Middle frontal gyrus (tissue), 1 donor: ENCODE measurements at regions not wholly inside any gene's neighbourhood (a gene's known extent, or its start where the extent isn't known, plus 50 kb on each side); places are given as distances from the start of the nearest gene placed in this dataset.
"Not testable (repeated sequence)": the region's sequence is repeated elsewhere in the genome, so short reads cannot be mapped to it uniquely, and the experiment has no call there.

Source experiments
- DNase-seq: peaks from one replicate; pipeline ENCODE4 v3.0.0-alpha.2; 2015; ENCODE audit warnings: low spot score; ENCODE audit errors: extremely low spot score

DNA sequence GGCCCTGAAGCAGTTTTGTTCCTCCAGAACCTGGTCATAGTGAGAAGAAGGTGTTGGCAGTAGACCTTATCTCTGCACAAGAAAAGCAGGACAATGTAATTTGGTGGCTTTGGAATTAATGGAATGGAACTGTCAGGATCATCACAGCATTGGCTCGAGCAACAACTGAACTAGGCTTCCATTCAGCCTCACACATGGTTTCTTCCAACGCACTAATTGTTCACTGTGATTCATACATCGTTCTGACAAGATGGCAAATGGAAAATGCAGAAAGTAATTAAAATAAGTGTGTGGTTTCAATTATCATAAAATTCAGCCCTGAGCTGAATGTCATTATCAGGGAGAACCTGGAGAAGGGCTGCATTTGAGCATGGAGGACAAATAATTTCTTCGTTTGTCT, 80.6 kb downstream of the MFSD1 start:
- no peak for DNase-seq

DNA sequence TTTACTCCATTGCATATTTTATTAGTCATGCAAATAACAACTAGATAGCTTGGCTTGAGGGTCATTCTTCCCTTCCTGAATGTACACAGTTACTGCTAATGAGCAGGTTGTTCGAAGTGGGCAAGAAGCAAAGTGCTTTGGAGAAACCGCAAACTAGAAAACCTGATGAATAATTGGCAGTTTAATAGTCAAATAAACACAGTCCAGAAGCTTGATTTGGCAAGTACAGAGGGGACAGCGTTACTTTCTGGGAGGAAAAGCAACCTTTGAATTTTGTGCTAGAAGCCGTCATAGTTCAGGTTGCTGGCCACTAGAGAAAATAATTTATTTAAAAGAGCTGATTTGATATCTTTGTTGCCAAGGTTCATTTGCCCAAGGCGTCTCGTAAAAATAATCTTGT, 94.9 kb downstream of the MFSD1 start:
- DNase-seq: no peak

DNA sequence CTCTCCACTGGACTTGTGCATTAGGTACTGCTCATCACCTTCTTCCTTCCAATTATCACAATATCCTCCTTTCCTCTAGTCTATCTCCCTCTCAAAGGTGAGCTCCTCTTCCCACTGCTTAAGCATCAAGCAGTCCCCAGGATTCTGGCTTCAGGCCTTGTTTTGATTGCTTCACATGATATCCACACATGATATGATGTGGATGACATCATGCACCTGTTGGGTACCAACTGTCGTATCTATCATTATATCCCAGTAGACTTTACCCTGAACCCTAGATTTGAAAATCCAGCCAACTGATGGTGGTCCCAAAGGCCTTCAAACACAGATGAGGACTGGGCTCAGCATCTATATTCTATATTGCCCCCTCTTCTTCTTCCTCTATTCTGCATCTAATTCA, 104.9 kb downstream of the MFSD1 start:
- no peak for DNase-seq

DNA sequence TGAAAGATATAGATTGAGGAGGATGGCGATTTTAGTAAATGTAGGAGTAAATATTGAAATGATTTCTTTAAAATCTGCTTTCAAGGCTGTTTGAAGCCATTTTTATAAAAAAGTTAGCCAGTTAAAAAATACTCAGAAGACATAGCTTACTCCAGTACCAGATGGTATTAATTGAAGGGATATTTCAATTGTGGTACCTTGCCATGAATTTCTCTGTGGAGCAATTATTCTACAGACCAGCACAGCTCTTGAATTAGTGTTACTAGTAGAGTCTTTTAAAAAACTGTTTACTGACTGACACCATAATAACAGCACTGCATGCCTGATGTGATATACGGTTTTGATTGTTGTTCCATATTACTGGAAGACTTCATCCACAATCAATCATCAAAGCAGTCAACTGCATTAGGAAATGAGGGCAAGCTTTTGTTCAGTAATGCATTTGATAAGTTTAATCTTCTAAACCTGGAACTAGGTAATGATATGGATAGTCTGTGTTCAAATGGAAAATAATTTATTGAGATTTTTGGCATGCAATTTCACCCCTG, 106.4 kb downstream of the MFSD1 start:
- no peak for DNase-seq

DNA sequence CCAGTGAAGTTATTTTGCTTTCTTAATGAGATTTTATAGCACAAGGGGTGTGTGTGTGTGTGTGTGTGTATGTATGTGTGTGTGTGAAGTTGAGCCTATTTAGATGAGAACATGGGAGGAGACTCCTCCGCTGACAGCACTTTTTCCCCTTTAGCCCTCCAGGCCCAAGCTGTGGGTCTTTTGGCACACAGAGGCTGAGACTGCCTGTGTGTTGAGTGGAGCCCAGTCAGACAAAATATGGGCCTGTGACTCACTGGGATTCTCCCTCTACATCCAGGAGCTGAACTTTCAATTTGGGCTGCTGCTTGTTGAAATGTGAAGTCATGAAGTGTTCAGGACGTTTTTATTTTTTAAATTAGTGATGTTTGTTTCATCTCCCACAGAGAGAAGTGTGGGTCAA, 108.0 kb downstream of the MFSD1 start:
- DNase-seq: no peak

DNA sequence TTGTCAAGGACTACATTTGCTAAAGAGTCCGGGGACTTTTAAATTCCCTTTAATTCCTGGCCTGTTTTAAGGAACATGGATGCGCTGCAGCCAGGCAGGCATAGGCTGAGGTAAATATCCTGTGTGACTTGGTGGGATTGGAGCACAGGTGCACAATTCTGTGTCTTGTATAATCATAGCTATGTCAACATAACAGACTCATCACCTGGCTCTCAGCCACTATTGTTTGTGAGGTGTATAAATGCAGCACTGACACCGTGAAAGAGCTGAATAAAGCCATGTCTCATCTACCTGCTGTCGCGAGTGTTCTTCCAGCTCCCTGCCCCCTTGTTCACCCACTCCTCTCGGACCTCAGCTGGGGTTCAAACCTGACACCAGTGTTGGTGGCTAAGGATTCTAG, 109.7 kb downstream of the MFSD1 start:
- no peak for DNase-seq

DNA sequence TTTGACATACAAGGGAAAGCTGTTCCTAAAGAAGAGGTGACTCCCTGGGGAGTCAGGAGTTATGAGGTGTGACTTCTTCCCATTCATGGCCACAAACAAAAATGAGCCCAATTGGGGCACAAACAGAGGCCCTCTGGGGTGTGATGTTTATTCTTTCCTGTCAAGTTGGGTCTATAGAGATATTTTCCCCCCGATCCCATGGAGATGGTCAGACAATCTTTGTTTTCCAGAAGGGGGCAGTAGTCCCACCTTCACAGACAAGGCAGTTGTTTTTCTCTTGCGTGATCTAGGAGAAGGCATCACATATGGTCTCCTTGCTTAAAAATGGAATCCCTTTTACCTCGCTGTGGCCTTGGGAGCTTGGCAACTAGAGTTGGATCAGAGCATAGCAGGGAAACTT, 110.3 kb downstream of the MFSD1 start:
- DNase-seq: no peak

DNA sequence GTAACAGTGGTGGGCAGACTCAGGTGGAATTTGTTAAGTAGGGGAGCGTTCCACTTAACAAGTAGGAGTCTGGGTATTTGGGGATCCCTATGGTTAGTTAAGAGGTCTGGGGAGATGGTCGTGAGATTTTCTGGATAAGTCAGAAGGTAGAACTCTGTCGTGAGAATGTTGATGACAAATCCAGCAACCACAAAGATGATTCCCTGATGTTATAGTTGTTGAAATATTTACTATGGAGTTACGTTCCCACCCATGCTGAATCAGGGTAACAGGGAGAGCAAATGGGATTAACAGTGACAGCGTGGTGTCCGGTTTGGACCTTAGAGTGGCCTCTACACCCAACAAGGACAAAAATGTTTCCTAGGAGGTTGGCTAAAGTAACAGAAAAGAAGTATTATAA, 110.8 kb downstream of the MFSD1 start:
- DNase-seq: no peak

DNA sequence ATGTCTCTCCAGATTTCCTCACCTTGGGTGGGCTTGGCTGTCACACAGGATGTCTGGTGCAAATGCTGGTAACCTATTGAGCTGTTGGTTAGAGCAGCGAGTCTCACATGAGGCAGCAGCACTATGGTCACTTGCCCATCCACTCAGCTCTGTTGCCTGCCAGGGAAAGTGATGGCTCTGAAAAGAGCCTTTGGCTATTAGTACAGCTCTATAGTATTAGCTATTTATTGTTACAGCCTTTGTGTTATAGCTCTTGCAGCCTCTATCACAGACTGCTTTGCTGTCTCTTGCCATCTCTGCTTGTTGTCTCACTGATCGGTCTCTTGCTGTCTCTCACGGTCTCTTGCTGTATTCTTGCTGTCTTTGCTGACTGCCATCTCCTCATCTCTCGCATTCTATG, 114.3 kb downstream of the MFSD1 start:
- DNase-seq: no peak

DNA sequence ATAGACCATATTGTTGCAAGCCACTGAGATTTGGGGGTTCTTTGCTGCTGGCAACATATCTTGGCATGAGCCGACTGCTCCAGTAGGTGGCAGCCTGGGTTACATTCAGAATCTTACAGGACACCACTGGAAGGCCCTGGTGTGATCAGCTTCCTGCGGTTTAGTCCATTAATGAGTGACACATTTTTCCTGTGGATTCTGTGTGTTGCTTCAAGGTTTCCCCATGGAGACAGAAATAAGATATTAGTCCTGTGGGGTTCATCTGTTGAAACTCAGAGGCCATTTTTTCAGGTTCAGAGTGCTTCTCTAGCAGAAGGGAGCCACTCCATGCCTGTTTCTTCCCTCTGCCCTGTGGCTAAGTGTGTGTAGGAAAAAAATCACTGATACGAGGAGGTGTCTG, 116.2 kb downstream of the MFSD1 start:
- no peak for DNase-seq

DNA sequence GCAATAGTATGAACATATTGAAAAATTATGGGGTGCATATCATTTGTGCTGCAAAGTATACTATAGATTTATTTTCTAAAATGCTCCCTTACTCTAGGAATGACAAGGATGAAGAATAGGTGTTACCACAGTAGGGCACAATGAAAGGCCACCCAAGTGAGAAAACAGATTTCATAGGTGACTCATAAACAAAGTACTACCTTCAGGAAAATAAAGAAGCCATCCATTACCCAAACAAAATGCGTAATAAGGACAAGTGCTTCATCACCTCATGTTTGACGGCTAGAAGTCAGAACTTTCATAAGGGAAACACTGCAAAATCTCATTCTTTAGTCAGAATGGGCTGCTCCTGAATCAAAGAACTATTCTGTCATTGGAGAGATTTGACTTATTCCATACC, 116.6 kb downstream of the MFSD1 start:
- DNase-seq: no peak

DNA sequence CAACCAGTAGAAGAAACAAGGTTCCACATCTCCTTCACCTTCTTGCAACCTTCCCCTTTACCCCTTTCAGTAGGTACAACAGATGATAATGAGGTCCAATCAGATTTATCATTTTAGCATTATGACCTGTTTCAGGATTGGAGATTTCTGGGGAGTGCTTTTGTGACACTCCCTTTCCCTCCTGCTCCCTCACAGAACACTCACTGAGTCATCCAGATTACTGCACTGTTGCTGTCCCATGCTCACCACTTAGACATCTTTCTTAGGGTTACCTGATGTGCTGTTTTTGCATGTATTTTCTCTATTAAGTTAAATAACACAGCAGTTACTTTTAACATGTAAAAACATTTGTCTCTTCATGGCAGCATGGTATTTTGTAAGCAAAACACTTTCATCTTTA, 118.5 kb downstream of the MFSD1 start:
- no peak for DNase-seq

DNA sequence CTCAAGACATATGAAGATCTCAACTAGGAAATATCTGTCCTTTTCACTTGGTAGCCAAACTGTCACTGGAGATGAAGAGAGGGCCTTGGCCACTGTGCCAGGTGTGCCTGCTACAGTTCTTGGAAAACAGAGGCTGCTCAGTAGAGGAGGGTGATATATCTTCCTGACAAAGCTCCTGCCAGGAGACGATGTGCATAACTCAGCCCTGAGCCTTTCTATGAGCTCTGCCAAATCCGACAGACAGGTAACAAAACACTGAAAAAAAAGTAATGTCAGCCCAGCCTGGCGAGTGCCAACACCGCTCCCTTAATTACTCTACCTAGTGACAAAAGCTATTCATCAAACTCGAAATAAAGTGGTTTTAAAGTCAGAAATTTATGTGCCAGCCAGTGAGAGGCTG, 123.2 kb downstream of the MFSD1 start:
- no peak for DNase-seq

DNA sequence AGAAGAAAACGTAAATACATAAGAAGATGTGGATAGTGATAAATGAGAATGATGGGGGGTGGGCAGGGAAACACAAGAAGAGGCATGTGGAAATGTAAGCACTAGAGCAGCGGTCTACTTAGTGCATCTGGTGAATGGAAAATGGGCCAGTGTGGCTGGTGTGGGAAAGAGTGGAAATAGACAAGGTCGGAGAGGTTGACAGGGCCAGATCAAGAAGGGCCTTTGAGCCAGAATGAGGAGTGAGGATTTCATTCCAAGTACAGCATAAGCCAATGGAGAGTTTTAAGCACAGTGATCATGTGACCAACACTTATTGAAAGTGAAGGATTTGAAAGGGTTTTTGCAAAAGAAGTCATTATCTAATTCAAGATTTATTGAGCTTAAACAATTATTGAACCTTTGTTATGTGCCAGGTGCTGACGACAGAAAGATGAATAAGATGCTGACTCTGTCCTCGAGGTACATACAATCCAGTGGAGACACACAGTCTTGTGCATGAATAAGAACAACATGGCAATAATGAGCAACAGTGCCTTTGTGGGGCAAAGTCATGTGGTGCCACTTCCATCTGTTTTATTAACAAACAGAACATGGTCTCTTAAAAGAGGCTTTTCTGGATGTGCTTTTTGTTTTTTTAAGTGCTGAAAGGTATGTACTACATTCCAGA, 124.1 kb downstream of the MFSD1 start:
- DNase-seq: no peak

DNA sequence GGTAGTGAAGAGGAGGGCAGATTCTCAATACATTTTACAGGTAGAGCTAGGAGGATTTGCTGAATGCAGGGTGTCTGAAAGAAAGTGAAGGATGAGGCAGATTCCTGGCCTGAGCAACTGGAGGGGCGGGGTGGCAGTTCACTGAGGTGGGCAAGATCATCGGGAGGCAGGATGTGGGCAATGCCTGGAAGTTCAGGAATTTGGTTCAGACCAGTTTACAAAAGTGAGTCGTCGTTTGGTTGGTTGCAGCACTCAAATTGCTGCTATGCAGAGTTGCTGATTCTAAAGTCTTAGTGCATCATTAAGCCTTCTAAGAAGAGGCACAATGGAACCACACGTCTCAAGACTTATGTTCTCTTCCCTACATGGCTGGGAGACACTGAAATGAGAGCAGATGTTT, 134.0 kb downstream of the MFSD1 start:
- DNase-seq: no peak

DNA sequence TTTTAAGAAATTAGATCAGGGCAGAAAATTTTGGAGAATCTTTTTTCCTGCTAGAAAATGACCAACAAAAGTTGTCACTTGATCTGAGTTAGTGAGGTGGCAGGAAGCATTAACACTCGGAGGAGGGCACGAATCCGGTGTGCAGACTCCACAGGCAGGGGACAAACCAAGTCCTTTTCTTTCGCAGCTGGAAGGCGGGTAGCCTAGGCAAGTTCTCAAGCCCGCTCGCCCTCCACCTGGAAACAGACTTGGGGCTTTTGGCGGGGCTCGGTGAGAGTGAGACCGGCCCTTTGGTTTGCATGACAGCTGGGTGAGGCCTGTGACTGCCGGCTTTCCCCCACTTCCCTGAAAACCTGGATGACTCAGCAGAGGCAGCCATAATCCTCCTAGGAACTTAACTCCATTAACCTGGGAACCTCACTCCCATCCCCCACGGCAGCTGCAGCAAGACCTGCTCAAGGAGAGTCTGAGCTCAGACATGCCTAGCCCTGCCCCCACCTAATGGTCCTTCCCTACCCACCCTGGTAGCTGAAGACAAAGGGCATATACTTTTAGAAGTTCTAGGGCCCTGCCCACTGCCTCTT, 134.8 kb downstream of the MFSD1 start:
- DNase-seq: no peak

DNA sequence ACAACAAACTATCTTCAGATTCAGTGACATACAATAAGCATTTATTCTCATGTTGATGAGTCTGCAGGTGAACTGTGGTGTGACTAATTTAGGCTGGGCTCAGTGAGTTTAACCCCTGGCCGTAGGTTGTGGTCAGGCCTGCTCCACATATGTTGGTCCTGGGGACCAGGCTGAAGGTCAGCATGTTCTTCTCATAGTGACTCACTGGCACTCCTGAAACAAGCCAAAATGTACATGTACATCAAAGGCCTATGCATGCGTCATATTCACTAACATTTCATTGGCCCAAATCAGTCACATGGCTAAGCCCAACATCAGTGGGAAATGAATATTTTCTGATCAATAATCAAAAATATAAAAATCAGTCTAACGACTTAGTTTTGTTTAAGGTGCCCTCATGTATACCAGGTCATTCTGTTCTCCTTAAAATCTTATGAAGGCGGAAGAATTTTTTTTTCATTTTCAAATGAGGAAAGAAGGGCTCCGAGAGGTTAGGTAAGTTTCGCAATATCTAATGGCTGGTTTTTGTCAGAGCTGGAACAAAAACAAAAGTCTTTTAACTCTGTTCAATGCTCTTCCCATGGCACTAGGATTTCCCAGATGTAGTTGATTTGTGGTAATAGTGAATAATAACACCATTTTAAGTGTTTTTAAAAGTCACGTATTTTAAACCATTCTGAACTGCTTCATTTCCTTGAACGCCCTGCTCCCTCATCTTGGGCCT, 148.5 kb downstream of the MFSD1 start:
- DNase-seq: no peak

DNA sequence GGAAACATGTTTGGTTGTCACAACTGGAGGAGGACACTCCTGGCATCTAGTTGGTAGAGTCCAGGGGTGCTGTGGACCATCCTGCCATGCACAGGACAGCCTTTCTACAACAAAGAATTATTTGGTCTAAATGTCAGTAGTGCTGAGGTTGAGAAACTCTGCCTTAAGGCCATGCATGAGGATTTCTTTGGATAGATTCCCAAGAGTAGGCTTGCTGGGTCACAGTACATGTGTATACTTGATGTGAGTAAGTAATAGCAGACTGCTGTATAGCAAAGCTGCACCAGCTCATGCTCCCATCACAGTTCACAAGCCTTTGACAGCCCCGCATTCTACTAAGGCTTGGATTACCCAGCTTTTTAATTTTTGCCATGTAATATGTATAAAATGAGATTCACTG, 151.3 kb downstream of the MFSD1 start:
- no peak for DNase-seq

DNA sequence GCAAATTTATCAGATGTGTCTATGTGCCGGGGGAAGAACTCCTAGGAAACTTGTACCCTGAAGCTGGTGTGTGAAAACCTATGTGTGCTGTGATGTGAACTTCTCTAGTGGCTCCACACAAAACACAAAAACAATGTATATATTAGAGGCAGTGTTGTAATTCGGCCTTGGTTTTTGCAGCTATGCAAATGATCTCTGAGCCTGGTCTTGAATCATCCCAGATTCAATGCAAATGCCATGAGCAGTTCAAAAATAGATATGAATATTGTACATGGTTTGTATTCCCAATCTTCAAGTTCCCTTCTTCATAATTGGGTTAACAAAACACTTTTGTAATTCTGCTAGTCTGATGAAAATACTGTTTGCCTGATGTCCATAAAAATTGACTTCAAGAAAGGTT, 152.6 kb downstream of the MFSD1 start:
- DNase-seq: no peak

DNA sequence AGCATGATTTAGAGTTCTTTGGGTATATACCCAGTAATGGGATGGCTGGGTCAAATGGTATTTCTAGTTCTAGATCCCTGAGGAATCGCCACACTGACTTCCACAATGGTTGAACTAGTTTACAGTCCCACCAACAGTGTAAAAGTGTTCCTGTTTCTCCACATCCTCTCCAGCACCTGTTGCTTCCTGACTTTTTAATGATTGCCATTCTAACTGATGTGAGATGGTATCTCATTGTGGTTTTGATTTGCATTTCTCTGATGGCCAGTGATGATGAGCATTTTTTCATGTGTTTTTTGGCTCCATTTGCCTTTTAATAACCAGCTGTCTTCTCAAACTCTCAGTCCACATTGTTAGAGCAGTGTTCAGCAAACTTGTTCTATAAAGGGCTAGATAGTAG, 155.9 kb downstream of the MFSD1 start:
- DNase-seq: not testable (repeated sequence)

DNA sequence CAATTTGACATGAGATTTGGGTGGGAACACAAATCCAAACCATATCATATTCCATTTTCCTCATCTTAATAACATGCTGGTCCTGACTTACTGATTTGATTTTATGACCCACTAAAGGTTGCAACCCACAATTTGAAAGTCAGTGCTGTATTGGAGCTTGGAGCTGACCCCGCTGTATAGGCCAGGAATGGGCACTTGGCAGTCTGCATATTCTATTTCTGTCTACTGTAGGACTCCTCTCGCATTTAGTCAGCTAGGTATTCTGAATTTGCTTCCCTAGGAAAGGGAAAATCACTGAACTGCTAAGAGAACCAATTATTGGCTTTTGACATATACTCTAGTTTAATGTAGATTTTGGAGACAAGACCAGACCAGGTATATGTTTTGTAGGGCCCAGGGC, 157.0 kb downstream of the MFSD1 start:
- DNase-seq: no peak

DNA sequence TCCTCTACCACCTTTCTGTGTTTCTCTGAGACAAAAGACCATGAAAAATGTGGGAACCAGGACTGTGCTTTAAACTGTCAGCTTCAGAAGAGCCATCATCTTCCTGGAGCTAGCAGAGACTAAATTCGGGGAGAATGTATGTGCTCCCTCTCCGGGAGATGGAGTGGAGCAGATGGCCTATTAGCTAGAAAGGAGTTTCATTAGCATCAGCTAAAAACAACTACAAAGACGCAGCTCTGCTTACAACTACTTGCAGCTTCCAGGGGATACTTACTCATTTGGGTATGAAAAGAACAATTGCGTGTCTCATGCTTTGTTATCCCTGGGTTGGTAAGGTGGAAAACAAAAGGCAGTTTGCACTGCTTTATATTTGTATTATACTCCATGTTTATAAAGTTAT, 159.6 kb downstream of the MFSD1 start:
- DNase-seq: no peak

DNA sequence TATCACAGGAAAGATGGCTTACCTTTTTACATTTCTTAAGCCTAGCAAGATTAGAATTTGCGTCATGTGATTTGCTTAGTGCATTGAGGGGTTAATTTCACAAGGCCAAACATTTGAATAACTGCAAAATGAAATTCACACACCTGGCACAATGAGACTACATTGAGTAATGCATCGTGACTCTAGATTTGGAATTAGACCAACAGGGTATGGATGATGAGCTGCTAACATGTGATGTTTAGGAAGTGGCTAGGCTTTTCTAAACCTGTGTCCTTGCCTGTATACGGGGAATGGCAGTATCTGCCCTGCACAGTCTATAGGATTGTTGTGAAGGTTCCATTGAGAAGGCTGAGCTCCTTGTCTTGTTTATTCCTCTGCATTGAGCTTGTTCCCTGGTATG, 160.1 kb downstream of the MFSD1 start:
- DNase-seq: no peak
